Keratinocyte (primary cell): ENCODE measurements at regions not wholly inside any gene's neighbourhood (a gene's known extent, or its start where the extent isn't known, plus 50 kb on each side); places are given as distances from the start of the nearest gene placed in this dataset.

ENCODE experiments used
- DNase-seq: peaks from one replicate; pipeline ENCODE4 v3.0.0-alpha.2; 2011; ENCODE audit warnings: low read depth, missing footprints, low spot score
- FAIRE-seq: peaks from 2 replicates; lab custom pipeline; 2011; peaks lifted over from hg19 to GRCh38; lab: Jason Lieb, UNC
- H2AFZ ChIP-seq: 2 replicates; pipeline ENCODE4 v1.6.0; 2012; ENCODE audit warnings: low read length, control low read depth, inconsistent platforms; ENCODE audit not compliant: control insufficient read depth
- H3K27ac ChIP-seq: 2 replicates; pipeline ENCODE4 v1.5.1; 2011; ENCODE audit warnings: low read length; ENCODE audit not compliant: control insufficient read depth, insufficient read depth
- H3K27me3 ChIP-seq: 3 replicates; pipeline ENCODE4 v1.6.0; 2011; ENCODE audit warnings: low read length; ENCODE audit not compliant: control insufficient read depth, insufficient read depth; ENCODE audit errors: extremely low read depth
- H3K36me3 ChIP-seq, 2 experiments: 2 replicates in 1 of 2; 3 replicates in 1 of 2; pipeline ENCODE4 v1.5.1; 2011; ENCODE audit warnings: low read length in 2 of 2, mild to moderate bottlenecking in 1 of 2; ENCODE audit not compliant: control insufficient read depth in 2 of 2, insufficient read depth in 2 of 2; ENCODE audit errors: extremely low read depth in 1 of 2
- H3K4me1 ChIP-seq: 3 replicates; pipeline ENCODE4 v1.5.1; 2011; ENCODE audit warnings: low read length; ENCODE audit not compliant: control insufficient read depth, insufficient read depth; ENCODE audit errors: extremely low read depth
- H3K4me2 ChIP-seq: 3 replicates; pipeline ENCODE4 v1.6.0; 2011; ENCODE audit warnings: low read depth, low read length; ENCODE audit not compliant: control insufficient read depth, insufficient read depth; ENCODE audit errors: extremely low read depth
- H3K4me3 ChIP-seq, 3 experiments: fragments of 200-600 bp in 1 of 3; sonication (generic) in 1 of 3; 2 replicates in 2 of 3; 3 replicates in 1 of 3; pipeline ENCODE4 v1.5.1; 2011 to 2016; ENCODE audit warnings: low read length in 3 of 3, mild to moderate bottlenecking in 3 of 3, control low read depth in 2 of 3, inconsistent platforms in 1 of 3, low read depth in 1 of 3, mixed read lengths in 1 of 3, mixed run types in 1 of 3, moderate library complexity in 1 of 3; ENCODE audit not compliant: control insufficient read depth in 2 of 3, insufficient read depth in 2 of 3; ENCODE audit errors: extremely low read depth in 1 of 3
- H3K79me2 ChIP-seq: 2 replicates; pipeline ENCODE4 v1.6.0; 2012; ENCODE audit warnings: low read length; ENCODE audit not compliant: control insufficient read depth, insufficient read depth
- H3K9ac ChIP-seq: 3 replicates; pipeline ENCODE4 v1.6.0; 2011; ENCODE audit warnings: low read length; ENCODE audit not compliant: control insufficient read depth, insufficient read depth; ENCODE audit errors: extremely low read depth
- H3K9me1 ChIP-seq: 3 replicates; pipeline ENCODE4 v1.6.0; 2011; ENCODE audit warnings: low read length; ENCODE audit not compliant: control insufficient read depth, insufficient read depth; ENCODE audit errors: extremely low read depth
- H3K9me3 ChIP-seq: 2 replicates; pipeline ENCODE4 v1.5.1; 2012; ENCODE audit warnings: low read depth, low read length; ENCODE audit not compliant: control insufficient read depth
- H4K20me1 ChIP-seq: 3 replicates; pipeline ENCODE4 v1.6.0; 2011; ENCODE audit warnings: low read length; ENCODE audit not compliant: control insufficient read depth, insufficient read depth; ENCODE audit errors: extremely low read depth
- EZH2 ChIP-seq: IDR thresholded peaks from one replicate; pipeline ENCODE4 v1.6.1; 2012; ENCODE audit warnings: inconsistent platforms, mild to moderate bottlenecking, low read length, moderate library complexity
- dilution Hi-C: fragments of 300-500 bp; cut with MboI; formaldehyde crosslinking; loops from one replicate; pipeline ENCODE4 v1.7.0; 2020; ENCODE audit warnings: low sequenced_read_pairs; ENCODE audit not compliant: extremely low pct_ligation_motif_present
- TF ChIP-seq, protein P1 (sequence below), 3 experiments: IDR thresholded peaks in 1 of 3; conservative IDR thresholded peaks in 1 of 3; optimal IDR thresholded peaks in 1 of 3; 2 replicates in 2 of 3; 3 replicates in 1 of 3; pipeline versions ENCODE3 to v1.5.1; 2011; ENCODE audit warnings: low read length in 3 of 3, mild to moderate bottlenecking in 3 of 3, moderate library complexity in 2 of 3, control low read depth in 1 of 3, inconsistent platforms in 1 of 3; ENCODE audit not compliant: insufficient read depth in 2 of 3; ENCODE audit errors: extremely low read depth in 1 of 3

DNA sequence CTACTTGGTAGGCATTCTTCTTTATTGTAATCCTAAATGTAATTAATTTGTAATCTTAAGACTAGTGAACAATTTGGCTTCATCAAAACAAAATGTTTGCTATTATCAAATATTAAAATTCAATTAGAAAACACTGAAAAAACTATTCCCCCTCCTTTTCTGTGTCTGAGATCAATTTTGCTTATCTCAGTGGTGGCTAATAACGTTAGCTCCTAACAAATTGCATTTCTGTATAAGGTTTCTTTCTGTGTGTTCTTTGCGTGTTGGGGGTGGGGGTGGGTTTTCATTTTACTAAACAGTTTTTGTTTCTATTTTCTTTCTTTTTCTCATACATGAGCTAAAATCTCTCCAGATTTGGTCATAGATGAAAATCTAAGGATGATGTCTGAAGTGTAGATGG lies 54.0 kb upstream of the EYA4 start:
- Histone ChIP-seq H2AFZ (no peak overlapping the region), H3K4me2 (no peak overlapping the region), H3K9me1 (no peaks in the 10 kb centered on the region), H3K4me1 (no peaks in the 10 kb centered on the region), H3K9me3 (no peaks in the 10 kb centered on the region), H4K20me1 (no peaks in the 10 kb centered on the region), H3K27me3 (no peaks in the 10 kb centered on the region), H3K79me2 (no peaks in the 10 kb centered on the region), H3K4me3 (no peak overlapping the region), H3K36me3 (no peaks in the 10 kb centered on the region), H3K9ac (no peak overlapping the region), H3K27ac (no peak overlapping the region)
- TF ChIP-seq, protein P1, sequence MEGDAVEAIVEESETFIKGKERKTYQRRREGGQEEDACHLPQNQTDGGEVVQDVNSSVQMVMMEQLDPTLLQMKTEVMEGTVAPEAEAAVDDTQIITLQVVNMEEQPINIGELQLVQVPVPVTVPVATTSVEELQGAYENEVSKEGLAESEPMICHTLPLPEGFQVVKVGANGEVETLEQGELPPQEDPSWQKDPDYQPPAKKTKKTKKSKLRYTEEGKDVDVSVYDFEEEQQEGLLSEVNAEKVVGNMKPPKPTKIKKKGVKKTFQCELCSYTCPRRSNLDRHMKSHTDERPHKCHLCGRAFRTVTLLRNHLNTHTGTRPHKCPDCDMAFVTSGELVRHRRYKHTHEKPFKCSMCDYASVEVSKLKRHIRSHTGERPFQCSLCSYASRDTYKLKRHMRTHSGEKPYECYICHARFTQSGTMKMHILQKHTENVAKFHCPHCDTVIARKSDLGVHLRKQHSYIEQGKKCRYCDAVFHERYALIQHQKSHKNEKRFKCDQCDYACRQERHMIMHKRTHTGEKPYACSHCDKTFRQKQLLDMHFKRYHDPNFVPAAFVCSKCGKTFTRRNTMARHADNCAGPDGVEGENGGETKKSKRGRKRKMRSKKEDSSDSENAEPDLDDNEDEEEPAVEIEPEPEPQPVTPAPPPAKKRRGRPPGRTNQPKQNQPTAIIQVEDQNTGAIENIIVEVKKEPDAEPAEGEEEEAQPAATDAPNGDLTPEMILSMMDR (optimal IDR thresholded peaks at IDR 0.05 in 1 of 3, IDR thresholded peaks at IDR 0.05 in 1 of 3, conservative IDR thresholded peaks at IDR 0.05 in 1 of 3; ENCODE audit: extremely low read depth in 1 of 3, insufficient read depth in 2 of 3, low read length in 3 of 3) = no peak
- TF ChIP-seq EZH2 = no peak
- FAIRE-seq (no peak), DNase-seq (no peak)
- dilution Hi-C loops = no loop called here

DNA sequence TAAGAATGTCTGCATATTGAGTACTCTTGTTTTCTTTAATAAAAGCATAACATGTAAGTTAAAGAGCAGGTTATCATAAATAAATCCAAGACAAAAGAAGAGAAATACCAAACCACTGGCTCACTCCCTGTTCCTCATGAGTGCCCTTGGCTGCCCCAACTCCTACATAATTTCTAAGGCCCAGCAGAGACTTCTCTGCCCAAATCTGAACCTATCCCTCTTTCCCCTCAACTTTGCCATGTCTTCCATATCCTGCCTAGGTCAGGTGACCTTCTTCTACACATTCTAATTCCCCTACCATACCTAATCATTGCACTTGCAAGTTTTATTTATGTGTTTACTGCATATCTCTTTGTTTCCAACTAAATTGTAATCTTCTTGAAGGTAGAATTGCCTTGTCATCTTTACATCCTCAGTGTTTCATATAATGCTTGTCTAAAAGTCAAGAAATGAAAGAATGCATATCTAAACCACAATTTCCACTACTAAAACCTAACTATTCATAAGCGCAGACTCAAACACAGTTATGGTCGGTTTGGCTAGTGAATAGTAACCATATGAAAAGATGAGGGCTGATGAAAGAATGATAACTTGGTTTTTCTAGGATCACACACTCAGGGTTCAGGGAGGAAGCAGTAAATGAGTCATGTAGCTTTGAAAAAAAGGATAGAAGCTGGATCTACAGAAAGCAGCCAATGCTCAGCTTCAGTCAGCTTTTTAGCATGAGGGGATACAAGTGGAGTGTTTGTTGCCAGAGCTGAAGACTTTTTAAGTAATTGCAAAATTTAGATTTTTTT lies 53.3 kb upstream of the EYA4 start:
- no peak overlapping the region for H3K27ac ChIP-seq
- no peaks in the 10 kb centered on the region for H4K20me1 ChIP-seq
- H3K4me3 ChIP-seq = no peak overlapping the region
- H3K4me2 ChIP-seq = no peak overlapping the region
- no peak overlapping the region for H2AFZ ChIP-seq
- no peaks in the 10 kb centered on the region for H3K79me2 ChIP-seq
- no peak overlapping the region for H3K9ac ChIP-seq
- DNase-seq (no peak), FAIRE-seq (no peak)
- TF ChIP-seq EZH2 = no peak
- no peaks in the 10 kb centered on the region for H3K4me1 ChIP-seq
- no peaks in the 10 kb centered on the region for H3K9me1 ChIP-seq
- no peaks in the 10 kb centered on the region for H3K9me3 ChIP-seq
- H3K27me3 ChIP-seq = no peaks in the 10 kb centered on the region
- dilution Hi-C loops = no loop called here
- H3K36me3 ChIP-seq = no peaks in the 10 kb centered on the region

DNA sequence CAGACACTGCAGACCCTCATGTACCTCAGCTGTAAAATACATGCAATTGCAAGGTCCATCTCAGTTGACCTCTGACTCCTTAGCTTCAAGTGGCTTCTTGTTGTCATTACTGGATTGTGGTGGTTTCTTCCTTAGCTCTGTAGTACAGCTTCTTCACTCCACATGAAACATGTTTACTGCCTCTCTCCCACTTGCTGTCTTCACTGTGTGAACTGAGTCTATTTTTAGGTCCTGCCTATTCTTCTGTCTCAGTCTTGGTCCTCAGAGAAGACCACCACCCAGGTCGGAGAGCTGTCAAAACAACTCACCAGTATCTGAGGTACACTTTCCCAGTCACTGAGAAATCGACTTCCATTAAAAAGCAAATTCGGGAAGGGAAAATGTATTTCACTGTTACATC lies 50.2 kb upstream of the EYA4 start:
- H3K4me3 ChIP-seq = no peak overlapping the region
- TF ChIP-seq, protein P1 (optimal IDR thresholded peaks at IDR 0.05 in 1 of 3, IDR thresholded peaks at IDR 0.05 in 1 of 3, conservative IDR thresholded peaks at IDR 0.05 in 1 of 3; ENCODE audit: extremely low read depth in 1 of 3, insufficient read depth in 2 of 3, low read length in 3 of 3) = no peak
- no peak for TF ChIP-seq EZH2
- H2AFZ ChIP-seq = no peak overlapping the region
- H3K27ac ChIP-seq = no peak overlapping the region
- H3K9me3 ChIP-seq = no peaks in the 10 kb centered on the region
- no peaks in the 10 kb centered on the region for H4K20me1 ChIP-seq
- no peak overlapping the region for H3K9ac ChIP-seq
- no peaks in the 10 kb centered on the region for H3K9me1 ChIP-seq
- H3K27me3 ChIP-seq = no peaks in the 10 kb centered on the region
- no peaks in the 10 kb centered on the region for H3K79me2 ChIP-seq
- H3K36me3 ChIP-seq = no peaks in the 10 kb centered on the region
- no peak for FAIRE-seq
- no peaks in the 10 kb centered on the region for H3K4me1 ChIP-seq
- dilution Hi-C loops = no loop called here
- no peak overlapping the region for H3K4me2 ChIP-seq
- DNase-seq = no peak
